Liver (tissue), 8 donors: ENCODE measurements at regions not wholly inside any gene's neighbourhood (a gene's known extent, or its start where the extent isn't known, plus 50 kb on each side); places are given as distances from the start of the nearest gene placed in this dataset.

Experiments
- DNase-seq: peaks from one replicate; pipeline ENCODE4 v3.0.0-alpha.2; 2017; ENCODE audit warnings: low spot score
- H3K27ac ChIP-seq, 2 donors: one replicate each; pipeline ENCODE4 v1.7.0; 2013; ENCODE audit warnings: inconsistent platforms in 2 of 2, low read length in 2 of 2, control low read depth in 1 of 2, low read depth in 1 of 2, mild to moderate bottlenecking in 1 of 2
- H3K27me3 ChIP-seq, 4 donors: one replicate each; pipeline versions ENCODE4 v1.6.1 to v1.7.0; 2013; ENCODE audit warnings: low read length in 3 of 4, inconsistent platforms in 1 of 4, mild to moderate bottlenecking in 1 of 4, moderate library complexity in 1 of 4; ENCODE audit not compliant: control insufficient read depth in 4 of 4, insufficient read depth in 4 of 4
- H3K36me3 ChIP-seq, 4 donors: one replicate each; pipeline versions ENCODE4 v1.6.1 to v1.7.0; 2013; ENCODE audit warnings: low read length in 3 of 4, mild to moderate bottlenecking in 3 of 4, low read depth in 1 of 4, moderate library complexity in 1 of 4; ENCODE audit not compliant: control insufficient read depth in 4 of 4, insufficient read depth in 3 of 4
- H3K4me1 ChIP-seq, 4 donors: one replicate each; pipeline versions ENCODE4 v1.6.1 to v1.7.0; 2013; ENCODE audit warnings: low read length in 3 of 4, mild to moderate bottlenecking in 3 of 4, moderate library complexity in 1 of 4; ENCODE audit not compliant: control insufficient read depth in 4 of 4, insufficient read depth in 4 of 4
- H3K4me3 ChIP-seq, 3 donors: one replicate each; pipeline versions ENCODE4 v1.6.1 to v1.7.0; 2013; ENCODE audit warnings: low read length in 3 of 3, control low read depth in 1 of 3, low read depth in 1 of 3, mild to moderate bottlenecking in 1 of 3
- H3K9ac ChIP-seq, 2 donors: one replicate each; pipeline ENCODE4 v1.7.0; 2013; ENCODE audit warnings: low read length in 2 of 2, mild to moderate bottlenecking in 2 of 2, moderate library complexity in 2 of 2, control low read depth in 1 of 2, low read depth in 1 of 2
- H3K9me3 ChIP-seq, 4 donors: one replicate each; pipeline versions ENCODE4 v1.6.1 to v1.7.0; 2013; ENCODE audit warnings: low read length in 3 of 4; ENCODE audit not compliant: control insufficient read depth in 4 of 4
- CTCF ChIP-seq: fragments of 150-350 bp; IDR thresholded peaks from 2 replicates; pipeline ENCODE4 v1.5.1; 2017; ENCODE audit warnings: improper control_type of control experiment, low read depth, low read length; ENCODE audit not compliant: missing input control
- EGR1 ChIP-seq, 2 donors: IDR thresholded peaks; 2 replicates each; pipeline ENCODE4 v1.6.1; 2016 to 2018; ENCODE audit warnings: antibody characterized with exemption in 2 of 2, low read depth in 2 of 2
- FOXA1 ChIP-seq: IDR thresholded peaks from 2 replicates; pipeline ENCODE4 v1.6.1; 2016; ENCODE audit warnings: antibody characterized with exemption
- FOXA2 ChIP-seq: IDR thresholded peaks from 2 replicates; pipeline ENCODE4 v1.6.1; 2016; ENCODE audit warnings: antibody characterized with exemption
- HNF4A ChIP-seq, 2 donors: conservative IDR thresholded peaks; 2 replicates each; pipeline ENCODE4 v1.6.1; 2016; ENCODE audit warnings: antibody characterized with exemption in 2 of 2, mild to moderate bottlenecking in 2 of 2
- HNF4G ChIP-seq: IDR thresholded peaks from 2 replicates; pipeline ENCODE4 v1.6.1; 2016; ENCODE audit warnings: antibody characterized with exemption
- JUND ChIP-seq, 2 donors: IDR thresholded peaks; 2 replicates each; pipeline ENCODE4 v1.6.1; 2016; ENCODE audit warnings: antibody characterized with exemption in 2 of 2
- MAX ChIP-seq: IDR thresholded peaks from 2 replicates; pipeline ENCODE4 v1.6.1; 2016; ENCODE audit warnings: antibody characterized with exemption
- NR2F2 ChIP-seq: IDR thresholded peaks from 2 replicates; pipeline ENCODE4 v1.6.1; 2016; ENCODE audit warnings: antibody characterized with exemption
- RAD21 ChIP-seq, 2 donors: IDR thresholded peaks; 2 replicates each; pipeline ENCODE4 v1.6.1; 2016; ENCODE audit warnings: antibody characterized with exemption in 2 of 2, mild to moderate bottlenecking in 2 of 2
- REST ChIP-seq: IDR thresholded peaks from 2 replicates; pipeline ENCODE4 v1.6.1; 2016; ENCODE audit warnings: antibody characterized with exemption, mild to moderate bottlenecking
- RXRA ChIP-seq, 2 donors: IDR thresholded peaks; 2 replicates each; pipeline ENCODE4 v1.6.1; 2017 to 2018; ENCODE audit warnings: antibody characterized with exemption in 2 of 2, mild to moderate bottlenecking in 1 of 2
- SP1 ChIP-seq: IDR thresholded peaks from 2 replicates; pipeline ENCODE4 v1.6.1; 2018; ENCODE audit warnings: antibody characterized with exemption, mild to moderate bottlenecking
- YY1 ChIP-seq: IDR thresholded peaks from 2 replicates; pipeline ENCODE4 v1.6.1; 2016; ENCODE audit warnings: antibody characterized with exemption, mild to moderate bottlenecking
- ZBTB33 ChIP-seq: IDR thresholded peaks from 2 replicates; pipeline ENCODE4 v1.6.1; 2016; ENCODE audit warnings: antibody characterized with exemption
- WGBS: extraction: QIAGEN DNeasy Blood & Tissue Kit; methylation state at CpG from one replicate; pipeline ENCODE4 v1.1.7; 2013; 5-methylcytosine and 5-hydroxymethylcytosine counted together
- donor health status: healthy.
- donor health status: healthy.
- donor health status: healthy.
- donor health status: healthy.
- donor health status: healthy.

- Histone ChIP-seq H3K27me3 (no peaks in the 10 kb centered on the region), H3K9ac (no peak overlapping the region), H3K4me3 (no peak overlapping the region), H3K4me1 (no peaks in the 10 kb centered on the region), H3K36me3 (no peaks in the 10 kb centered on the region), H3K9me3 (no peaks in the 10 kb centered on the region), H3K27ac (no peak overlapping the region)
- TF ChIP-seq ZBTB33 (no peak), MAX (no peak), JUND (IDR thresholded peaks at IDR 0.05) (no peak), FOXA2 (no peak), SP1 (no peak)
- no peak for DNase-seq
- WGBS: 80% methylated on average over 2 of the region's 2 CpGs
Measured at GRCh38 chr3:117863146-117863545, 1153.6 kb downstream of the TUSC7 start.

- no peak for DNase-seq
- H3K4me1 ChIP-seq: no peaks in the 10 kb centered on the region
- TF ChIP-seq FOXA2 (no peak), HNF4A (conservative IDR thresholded peaks at IDR 0.05) (no peak), NR2F2 (no peak), HNF4G (no peak), RAD21 (IDR thresholded peaks at IDR 0.05) (no peak), SP1 (no peak), MAX (no peak), RXRA (IDR thresholded peaks at IDR 0.05) (no peak), CTCF (no peak), REST (no peak), YY1 (no peak), EGR1 (IDR thresholded peaks at IDR 0.05; ENCODE audit: low read depth in 2 of 2) (no peak), ZBTB33 (no peak), JUND (IDR thresholded peaks at IDR 0.05) (no peak), FOXA1 (no peak)
- no peaks in the 10 kb centered on the region for H3K9me3 ChIP-seq
- WGBS: 83% methylated on average over 4 of the region's 4 CpGs
- no peak overlapping the region for H3K27ac ChIP-seq
- H3K9ac ChIP-seq: no peak overlapping the region
- H3K36me3 ChIP-seq: no peaks in the 10 kb centered on the region
- no peaks in the 10 kb centered on the region for H3K27me3 ChIP-seq
- no peak overlapping the region for H3K4me3 ChIP-seq
Measured at GRCh38 chr3:117865338-117865737, 1155.8 kb downstream of the TUSC7 start.
